NCI-H2029 (cell line): ENCODE measurements at regions not wholly inside any gene's neighbourhood (a gene's known extent, or its start where the extent isn't known, plus 50 kb on each side); places are given as distances from the start of the nearest gene placed in this dataset.
"Not testable (repeated sequence)": the region's sequence is repeated elsewhere in the genome, so short reads cannot be mapped to it uniquely, and the experiment has no call there.

Experiments
- DNase-seq: peaks from one replicate; lab custom pipeline; 2025; lab: John Stamatoyannopoulos, UW

DNA sequence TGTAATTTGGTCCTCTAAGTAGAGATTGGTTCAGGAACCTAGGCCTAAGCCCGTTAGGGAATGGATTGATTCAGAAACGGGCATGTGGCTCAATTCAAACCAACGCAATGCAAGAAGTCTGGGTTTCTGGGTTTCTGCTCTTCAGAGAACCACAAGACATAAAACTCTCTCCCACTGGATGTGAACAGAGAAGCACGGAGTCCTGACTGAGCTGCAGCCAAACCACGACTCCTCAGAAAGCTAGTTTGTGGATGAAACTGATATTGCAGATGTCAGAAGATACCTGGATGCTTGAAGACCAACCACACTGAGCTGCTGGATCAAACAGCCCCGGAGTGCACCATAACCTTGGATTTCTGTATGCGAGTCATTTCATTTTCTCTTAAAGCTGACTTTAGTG is 50.0 kb downstream of the SOD2 start:
- DNase-seq: no peak

DNA sequence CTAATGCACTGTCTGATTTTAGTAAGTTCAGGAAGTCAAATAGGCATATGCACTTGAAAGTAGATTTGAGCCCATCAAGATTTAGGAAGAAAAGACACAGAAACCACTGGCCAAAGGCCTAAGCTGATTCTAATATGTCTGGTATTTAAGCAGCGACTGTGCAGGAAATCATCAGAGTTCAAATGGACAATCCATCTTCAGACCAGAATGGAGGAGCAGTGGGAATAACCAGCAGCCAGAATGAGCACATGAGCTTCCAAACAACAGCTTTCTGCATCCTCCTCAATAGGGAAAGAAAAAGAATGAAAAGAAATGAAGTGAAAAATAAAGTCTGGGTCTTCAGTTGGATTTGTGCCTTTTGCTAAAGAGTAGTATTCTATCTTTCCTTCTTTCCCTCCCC is 50.6 kb downstream of the SOD2 start:
- no peak for DNase-seq

DNA sequence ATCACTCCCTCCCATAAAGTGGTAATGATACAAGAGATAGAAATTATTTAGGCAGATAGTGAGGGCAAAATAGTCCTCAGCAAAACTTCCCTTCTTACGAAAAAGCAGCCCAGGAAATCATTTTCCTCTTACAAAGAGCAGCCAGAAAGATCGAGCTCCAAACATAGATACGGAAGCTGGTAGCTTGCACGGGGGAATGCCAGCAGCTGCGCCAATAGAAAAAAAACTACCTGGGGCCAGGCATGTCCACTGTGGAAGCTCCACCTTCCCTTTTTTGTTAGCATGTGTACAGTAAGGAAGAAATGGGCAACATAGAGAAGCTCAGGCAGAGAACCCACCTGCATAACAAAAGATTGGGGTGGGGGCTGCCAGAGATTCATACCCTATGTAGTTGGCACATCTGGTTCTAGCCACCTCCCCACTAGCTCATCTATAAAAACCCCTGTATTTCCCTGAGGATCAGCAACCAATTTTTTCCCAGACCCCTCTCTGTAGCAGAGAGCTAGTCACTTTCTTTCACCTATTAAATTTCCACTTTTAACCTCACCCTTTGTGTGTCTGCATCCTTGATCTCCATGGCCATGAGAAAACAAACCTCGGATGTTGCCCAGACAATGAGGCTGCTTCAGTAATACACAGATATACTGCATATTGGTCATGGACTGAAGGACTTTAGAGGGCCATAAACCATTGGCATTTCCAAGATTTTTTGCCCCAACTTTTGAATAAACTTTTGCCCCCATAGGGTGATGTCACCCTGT is 52.1 kb downstream of the SOD2 start:
- no peak for DNase-seq

DNA sequence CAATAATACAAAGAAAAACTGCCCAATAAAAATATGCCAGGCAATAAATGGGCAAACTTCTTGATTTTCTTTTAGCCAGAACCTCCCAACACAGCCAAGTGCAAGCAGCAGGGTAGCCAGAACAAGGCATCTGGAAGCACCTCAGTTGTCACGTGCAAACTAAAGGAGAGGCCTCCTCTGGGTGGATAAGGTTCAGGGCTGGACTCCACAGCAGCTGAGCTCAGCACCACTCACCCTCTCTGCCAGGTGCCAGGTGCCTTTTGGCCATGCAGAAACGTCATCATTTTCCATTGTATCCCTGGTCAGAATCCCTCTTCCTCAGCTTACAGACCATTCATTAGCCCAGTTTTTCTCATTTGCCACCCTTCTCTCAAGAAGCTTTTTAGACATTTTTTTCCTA is 52.7 kb downstream of the SOD2 start:
- DNase-seq: peak; percentile 49

DNA sequence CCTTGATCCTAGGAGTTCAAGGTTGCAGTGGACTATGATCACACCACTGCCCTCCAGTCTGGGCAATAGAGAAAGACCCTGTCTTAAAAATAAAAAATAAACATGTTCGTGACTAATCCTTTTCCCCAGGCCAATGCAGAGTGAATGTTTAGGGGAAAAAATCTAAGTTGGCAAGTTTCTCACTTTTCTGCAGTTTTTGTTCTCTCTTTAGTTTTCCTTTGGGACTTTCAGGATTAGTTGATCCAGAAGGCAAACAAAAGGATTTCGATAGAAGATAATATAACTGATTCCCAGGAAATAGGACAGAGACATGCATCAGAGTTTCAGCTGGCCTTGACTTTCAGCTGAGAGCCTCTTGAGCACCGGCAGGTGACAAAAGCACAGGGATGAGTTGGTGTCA is 53.3 kb downstream of the SOD2 start:
- peak; percentile 36 for DNase-seq

DNA sequence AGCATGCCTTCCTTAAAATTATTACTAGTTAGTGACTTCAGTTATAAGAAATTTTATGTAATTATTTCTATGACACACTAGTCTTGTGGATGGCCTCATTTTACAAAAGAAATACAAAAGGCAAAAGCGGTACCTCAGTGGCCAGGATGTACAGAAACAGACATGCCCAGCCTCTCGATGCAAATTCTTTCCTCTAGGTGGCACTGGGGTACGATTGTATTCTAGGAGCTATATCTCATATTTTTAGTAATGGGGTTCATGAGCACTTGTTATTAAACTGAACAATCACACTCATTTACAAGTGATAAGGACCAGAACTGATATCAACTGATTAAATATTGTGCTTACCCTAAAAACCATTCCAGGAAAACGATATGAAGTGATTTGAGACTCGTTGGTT is 59.8 kb downstream of the SOD2 start:
- no peak for DNase-seq

DNA sequence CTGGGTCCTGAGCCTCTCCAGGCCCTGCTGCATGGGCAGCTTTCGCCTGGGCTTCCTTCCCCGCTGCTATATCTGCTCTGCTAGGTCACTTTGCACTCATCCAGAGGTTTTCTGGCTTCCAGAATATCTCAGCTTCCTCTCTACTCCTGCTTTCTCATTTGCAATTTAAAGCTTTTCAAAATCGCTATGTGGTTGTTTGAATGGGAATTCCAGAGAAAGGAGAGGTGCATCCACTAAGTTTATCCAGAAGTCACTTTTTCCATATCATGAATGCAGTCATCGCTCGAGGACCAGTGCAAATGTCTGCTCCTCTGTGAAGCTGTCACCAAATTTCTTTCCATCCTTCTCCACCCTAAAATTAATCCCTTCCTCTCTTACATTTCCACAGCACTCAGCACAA is 61.2 kb downstream of the SOD2 start:
- DNase-seq: no peak

DNA sequence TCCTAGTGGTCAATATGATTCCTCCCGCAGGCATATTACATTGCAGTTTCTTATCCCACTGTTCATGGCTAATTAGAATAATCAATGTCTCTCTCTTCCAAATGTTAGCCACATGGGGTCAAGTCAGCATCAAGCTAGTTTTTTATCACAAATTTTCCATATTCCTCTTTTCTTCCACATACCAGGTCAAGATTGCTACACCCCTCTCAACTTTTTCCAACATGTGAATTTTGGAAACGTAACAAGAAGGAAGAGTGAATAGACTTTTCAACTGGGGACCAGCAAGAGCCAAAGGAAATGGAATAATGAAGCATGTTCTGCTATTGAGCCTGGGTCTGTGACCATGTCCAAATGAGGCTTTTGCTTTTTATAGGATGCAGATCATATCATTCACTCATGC is 65.1 kb downstream of the SOD2 start:
- DNase-seq: no peak

DNA sequence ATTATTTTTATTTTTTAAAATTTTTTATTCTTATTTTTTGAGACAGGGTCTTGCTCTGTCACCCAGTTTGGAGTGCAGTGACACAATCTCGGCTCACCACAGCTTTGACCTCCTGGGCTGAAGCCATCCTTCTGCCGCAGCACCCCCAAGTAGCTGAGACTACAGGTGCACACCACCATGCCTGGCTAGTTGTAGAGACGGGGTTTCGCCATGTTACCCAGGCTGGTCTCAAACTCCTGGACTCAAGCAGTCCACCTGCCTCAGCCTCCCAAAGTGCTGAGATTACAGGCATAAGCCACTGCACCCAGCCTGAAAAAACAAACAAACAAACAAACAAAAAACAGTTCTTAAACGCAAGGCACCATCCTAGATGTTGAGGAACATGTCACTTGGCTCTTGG is 66.5 kb downstream of the SOD2 start:
- DNase-seq: not testable (repeated sequence)

DNA sequence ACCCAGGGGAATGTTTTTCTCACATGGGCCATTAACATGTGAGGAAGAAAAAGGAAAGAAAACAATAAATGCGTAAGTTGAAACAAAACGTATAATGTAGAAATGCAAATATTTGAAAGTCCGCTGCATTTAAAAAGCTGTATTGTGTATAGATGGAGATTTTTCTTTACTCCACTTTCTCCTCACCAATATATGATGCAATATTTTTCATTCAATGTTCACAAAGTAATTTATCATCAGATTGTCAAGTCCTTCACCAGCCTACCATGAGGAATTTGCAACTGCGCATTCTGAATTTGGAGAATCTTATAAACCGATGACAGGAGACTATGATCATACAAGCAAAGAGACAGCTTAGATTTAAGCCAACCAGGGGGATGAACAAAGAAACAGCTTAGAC is 69.9 kb downstream of the SOD2 start:
- no peak for DNase-seq

DNA sequence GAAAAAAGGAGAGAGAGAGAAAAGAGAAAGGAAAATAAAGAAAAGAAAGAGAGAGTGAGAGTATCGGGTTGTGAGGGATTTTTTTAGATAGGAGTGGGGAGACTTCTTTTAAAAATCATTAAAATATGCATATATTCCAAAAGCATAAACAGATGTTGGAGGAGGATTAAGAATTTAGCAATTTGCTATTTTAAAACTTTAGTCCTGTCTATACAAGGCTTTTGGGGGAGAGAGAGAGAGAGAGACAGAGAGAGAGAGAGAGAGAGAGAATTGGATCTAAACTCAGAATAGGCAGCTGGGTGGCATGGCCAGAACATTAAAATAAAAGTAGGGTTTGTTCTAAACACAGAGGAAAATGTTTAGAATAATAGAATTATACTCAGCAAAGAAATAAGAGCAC is 72.1 kb downstream of the SOD2 start:
- no peak for DNase-seq

DNA sequence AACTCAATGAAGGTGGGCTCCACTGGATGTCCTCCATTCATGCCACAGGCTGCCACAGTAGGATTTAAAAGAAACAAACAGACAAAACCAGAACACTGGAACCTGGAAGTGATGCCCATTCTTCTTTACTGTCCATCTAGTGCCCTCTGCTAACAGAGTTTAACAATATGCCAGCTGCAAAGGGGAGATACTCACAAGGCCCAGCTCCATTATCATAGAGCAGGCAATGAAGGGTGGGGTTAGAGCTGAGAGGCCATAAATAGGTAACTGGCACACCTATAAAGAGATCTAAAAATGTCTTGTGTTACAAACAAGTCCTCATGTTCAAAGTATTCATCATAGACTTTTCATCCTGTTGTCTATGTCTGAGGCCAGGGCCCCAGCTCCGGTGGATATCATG is 75.6 kb downstream of the SOD2 start:
- no peak for DNase-seq

DNA sequence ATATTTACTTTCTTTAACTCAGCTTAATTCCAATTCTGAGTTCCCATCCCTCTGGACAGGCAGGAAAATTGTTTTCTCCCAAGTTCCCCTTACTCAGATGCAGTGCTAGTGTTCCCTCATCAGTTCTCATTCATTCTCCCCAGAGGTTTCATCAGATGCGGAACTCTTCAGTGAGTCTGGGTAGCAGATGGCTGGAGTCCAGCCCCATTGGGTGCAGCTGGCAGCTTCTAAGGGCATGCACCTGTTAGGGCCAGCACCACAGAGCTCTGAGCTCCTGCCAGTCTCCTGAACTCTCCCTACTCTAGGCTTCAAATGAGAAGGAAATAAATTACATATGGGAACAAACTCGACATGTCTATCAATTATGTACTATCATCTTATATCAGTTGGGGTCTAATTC is 76.6 kb downstream of the SOD2 start:
- DNase-seq: no peak

DNA sequence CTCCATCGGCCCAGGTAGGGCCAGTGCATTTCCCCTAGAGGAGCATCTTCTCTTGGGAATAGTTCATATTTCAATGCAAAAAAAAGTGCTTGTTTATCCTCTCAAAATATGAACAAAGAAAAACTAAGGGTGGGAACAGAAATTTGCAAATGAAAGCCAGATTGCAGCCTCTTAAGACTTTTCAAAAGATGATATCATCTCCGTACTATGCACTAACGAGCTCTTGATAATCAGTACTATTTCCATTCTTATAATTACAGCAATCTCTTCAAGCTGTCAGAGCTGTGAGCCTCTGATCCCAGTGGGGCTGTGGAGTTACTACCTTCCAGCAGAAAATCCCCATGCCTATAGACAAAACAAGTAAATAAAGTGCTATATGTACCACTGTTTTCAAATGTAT is 77.1 kb downstream of the SOD2 start:
- no peak for DNase-seq

DNA sequence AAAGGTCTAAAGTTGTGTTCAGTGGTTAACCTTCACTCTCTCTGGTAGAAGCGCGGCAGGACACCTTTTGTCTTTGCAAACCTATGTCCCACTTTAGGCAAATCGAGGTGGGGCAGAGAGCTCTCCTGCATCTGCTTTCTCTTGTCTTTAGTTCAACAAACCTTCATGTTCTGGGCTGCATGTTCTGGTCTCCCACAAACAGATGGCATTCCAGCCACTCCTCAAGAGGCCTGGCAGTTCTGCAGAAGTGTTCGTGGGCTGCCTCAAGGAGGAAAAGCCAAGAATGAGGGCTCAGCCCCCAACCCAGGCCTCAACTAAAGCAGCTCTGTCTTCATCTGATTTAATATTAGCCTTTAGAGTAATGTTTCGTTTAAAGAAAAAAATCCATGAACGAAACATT is 82.2 kb downstream of the SOD2 start:
- no peak for DNase-seq

DNA sequence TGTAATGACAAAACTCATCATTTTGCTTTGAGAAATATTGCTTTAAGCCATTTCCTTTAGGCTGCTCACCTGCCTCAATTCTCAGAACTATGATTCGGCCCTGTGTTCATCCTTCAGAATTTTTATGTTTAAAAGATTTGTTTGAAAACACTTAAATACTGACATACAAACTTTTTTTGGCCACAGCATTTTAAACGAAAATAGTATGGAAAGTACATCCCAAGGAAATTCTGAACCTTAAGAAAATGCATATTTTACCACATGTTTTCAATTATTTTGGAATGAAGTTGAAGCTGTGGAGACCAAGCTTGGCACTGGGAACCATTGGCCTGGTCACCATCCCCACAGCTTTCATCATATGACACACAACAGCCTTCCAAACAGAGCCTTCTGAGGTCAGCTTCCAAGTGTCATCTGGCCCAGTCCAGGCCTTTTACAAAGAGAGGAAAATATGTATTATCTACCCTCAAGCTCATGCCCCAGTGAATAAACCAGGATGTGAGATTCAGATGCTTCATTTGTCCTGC is 83.3 kb downstream of the SOD2 start:
- no peak for DNase-seq

DNA sequence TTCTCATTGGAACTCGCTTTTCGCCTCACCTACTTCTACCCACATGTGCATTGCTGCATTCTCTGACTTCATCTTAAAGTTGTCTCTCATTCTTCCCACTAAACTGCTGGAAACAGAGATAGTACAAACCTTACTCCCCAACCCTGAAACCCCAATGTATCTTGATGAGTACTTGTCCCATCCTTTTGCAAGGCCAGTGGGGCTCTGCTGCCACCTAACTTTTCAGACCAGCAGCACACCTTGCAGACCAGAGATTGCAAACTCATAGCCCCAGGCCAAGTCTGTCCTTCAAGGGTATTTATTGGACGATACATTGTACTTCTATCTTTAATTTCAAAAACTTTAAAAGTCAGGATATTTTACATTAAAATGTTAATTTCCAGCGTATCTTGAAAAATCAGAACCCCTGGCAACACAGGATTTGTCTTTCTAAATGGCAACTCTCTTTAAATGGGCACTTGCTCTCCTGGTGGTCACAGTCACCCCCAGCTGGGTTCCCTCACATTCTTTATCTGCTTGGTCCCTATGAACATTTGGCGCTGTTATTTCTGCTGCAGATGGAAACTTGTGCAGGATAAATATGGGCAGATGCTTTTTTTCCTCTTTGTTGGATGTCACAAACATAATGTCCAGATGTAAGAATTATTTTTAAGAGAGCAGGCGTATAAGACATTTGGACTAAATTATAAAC is 83.9 kb downstream of the SOD2 start:
- no peak for DNase-seq

DNA sequence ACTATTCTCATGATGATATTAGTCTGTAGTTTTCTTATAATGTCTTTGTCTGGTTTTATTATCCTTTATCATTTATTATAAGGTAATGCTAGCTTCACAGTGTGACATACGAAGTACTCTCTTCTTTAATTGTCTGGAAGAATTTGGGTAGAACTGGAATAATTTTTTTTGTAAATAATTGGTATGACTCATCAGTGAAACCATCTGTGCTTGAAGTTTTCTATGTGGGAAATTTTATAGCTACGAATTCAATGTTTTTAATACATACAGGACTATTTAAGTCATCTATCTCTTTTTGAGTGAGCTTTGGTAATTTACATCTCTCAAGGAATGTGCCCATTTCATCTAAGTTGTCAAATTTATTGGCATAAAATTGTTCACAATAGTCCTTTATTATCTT is 86.3 kb downstream of the SOD2 start:
- no peak for DNase-seq

DNA sequence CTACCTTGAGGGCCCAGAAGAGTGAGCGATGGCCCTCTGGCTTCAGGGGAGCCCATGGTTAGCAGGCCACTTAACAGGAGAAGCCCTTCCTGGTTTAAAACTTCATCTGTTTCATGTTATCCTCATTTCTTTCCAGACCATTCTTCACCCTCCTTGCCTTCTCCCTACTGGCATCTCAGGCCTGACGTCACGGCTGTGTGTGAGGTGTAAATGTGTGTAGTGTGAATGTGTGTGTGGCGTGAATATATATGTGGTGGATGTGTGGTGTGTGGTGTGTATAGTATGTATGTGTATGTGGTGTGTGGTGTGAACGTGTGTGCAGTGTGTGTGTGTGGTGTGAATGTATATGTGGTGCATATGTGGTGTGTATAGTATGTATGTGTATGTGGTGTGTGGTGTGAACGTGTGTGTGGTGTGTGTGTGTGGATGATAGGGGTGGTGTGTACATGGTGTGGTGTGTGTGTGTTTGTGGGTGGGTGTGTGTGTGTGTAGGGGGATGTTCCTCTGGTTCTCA is 88.5 kb downstream of the SOD2 start:
- no peak for DNase-seq

DNA sequence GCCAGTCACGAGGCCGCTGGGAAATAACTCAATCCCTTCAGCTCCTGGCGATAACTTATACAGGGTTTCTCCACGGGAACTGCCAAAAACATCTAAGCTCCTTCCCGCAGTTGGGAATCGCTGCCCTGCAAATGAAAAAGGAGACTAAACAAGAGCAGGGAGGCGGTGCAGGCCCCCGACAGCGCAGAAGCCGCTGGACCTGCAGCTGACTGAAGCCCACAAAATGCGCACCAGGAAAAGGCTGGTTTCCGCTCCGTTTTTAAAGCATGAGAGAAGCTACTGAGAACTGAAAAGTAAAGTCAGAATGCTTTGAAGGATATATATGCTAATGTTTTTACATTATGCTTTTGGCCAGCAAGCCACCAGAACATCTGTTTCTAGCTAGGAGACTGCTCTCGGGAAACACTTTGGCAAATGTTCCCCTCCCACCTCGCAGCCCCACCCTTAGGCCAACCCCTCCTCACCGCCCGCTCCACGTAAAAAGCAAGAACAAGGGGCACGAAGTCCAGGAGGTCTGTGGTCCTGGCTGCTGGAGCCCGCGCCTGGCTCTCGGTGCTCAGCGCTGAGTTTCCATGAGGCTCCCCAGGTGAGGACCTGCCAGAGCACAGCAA is 90.5 kb downstream of the SOD2 start:
- no peak for DNase-seq

DNA sequence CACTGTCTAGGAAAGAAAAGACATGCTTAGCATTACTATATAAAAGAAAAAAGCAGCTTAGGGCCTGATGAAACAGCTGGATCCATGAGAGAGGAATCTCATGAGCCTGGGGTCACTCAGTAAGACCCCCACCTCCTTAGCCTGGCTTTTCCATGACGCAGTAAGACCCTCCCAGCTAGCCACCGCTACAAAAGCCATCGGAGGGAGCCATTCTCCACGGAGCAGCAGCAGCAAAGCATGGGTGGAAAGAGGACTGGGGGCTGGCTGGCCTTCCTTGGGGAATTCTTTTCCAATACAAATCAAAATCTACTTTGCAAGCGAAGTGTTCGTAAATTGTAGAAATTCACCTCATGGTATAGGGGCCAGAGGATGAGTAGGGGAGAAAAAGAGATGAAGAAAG is 91.8 kb downstream of the SOD2 start:
- DNase-seq: no peak

DNA sequence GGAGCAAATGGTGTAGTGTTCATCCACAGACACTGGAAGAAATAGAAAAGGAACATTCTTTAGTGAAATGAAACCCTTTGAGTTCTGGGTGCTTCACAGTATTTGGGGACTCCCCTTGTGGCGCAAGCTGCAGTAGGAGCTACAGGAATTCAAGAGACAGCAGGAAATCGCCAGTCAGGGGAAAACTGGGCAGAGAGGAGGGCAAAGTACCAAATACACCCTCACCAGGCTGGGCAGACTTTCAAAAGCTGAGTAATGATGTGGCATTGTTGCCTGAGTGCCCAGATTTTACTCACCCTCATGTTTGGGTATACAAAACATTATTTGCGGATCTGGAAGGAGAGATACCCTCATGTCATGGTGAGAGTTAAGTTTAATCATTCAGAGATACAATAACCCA is 97.9 kb downstream of the SOD2 start:
- no peak for DNase-seq

DNA sequence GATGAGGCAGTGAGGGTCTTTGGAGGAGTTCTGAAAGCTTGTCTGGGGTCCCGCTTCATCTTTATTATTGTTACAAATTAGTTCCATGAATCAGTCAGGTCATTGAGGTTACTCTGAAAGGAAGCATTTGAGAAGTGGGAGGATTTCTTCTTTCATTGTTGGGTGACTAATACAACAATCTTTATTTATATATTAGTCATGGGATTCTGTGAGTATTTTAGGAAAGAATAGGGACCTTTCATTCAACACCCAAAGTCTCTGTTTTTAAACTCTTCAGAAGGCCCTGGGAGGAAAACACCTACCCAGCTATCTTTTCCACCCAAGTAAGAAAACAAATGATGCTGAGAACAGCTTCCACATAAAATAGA is 98.3 kb downstream of the SOD2 start:
- DNase-seq: no peak
